ENCODE measurements at regions not wholly inside any gene's neighbourhood (a gene's known extent, or its start where the extent isn't known, plus 50 kb on each side); places are given as distances from the start of the nearest gene placed in this dataset.

GRCh38 chr4:41360921-41361793, 104.4 kb downstream of the UCHL1 start:
- peak; percentile 55 to 57 for DNase-seq
- Histone ChIP-seq H3K27ac (peak overlapping the region; percentile 84 to 95 (median 92)), H3K27me3 (peaks cover 0 to 39% (median 0%) of the 10 kb centered on the region in 7 donors), H3K36me3 (no peaks in the 10 kb centered on the region), H3K4me1 (peaks cover 12 to 55% (median 43%) of the 10 kb centered on the region in 9 donors), H3K4me3 (peak overlapping the region; percentile 72 to 97 (median 85)), H3K9me3 (peaks cover 0 to 6% (median 0%) of the 10 kb centered on the region in 11 donors)
- peak; percentile 35 to 64 (median 47) for ATAC-seq
- intact Hi-C loops (cut with DNase I), result loop anchor here in 9 of 10 donors (2.0 to 10.0 kb wide), 15 partner anchors 54 to 284 kb away; partner anchors contain the start of gene LIMCH1 (in 5 of the 9)
- WGBS, 2 donors, result 1% methylated on average over 54 to 64 of the region's 64 CpGs
- no peak for TF ChIP-seq CTCF (IDR thresholded peaks at IDR 0.05)

- Histone ChIP-seq H3K4me3 (peak overlapping the region; percentile 72 to 97 (median 85)), H3K36me3 (no peaks in the 10 kb centered on the region), H3K27ac (peak overlapping the region; percentile 84 to 95 (median 92)), H3K4me1 (peaks cover 12 to 63% (median 50%) of the 10 kb centered on the region in 9 donors), H3K9me3 (peaks cover 0 to 6% (median 0%) of the 10 kb centered on the region in 11 donors), H3K27me3 (peaks cover 0 to 39% (median 0%) of the 10 kb centered on the region in 7 donors)
- intact Hi-C loops (cut with DNase I), result loop anchor here in 9 of 10 donors (2.0 to 10.0 kb wide), 16 partner anchors 53 to 283 kb away; partner anchors contain the start of gene LIMCH1 (in 5 of the 9)
- no peak for DNase-seq
- peak in 4 of 8 donors; percentile 2 to 20 (median 12) for ATAC-seq
- TF ChIP-seq CTCF (IDR thresholded peaks at IDR 0.05), result no peak
- 9 to 11% methylated on average over 10 of the region's 10 CpGs for WGBS, 2 donors
These were observed 105.2 kb downstream of the UCHL1 start for GRCh38 chr4:41361794-41362526.

- Histone ChIP-seq H3K4me3 (peak overlapping the region in 9 of 10 donors; percentile 72 to 97 (median 86)), H3K4me1 (peaks cover 12 to 69% (median 54%) of the 10 kb centered on the region in 9 donors), H3K27ac (peak overlapping the region; percentile 68 to 95 (median 92)), H3K27me3 (peaks cover 0 to 39% (median 0%) of the 10 kb centered on the region in 7 donors), H3K36me3 (no peaks in the 10 kb centered on the region), H3K9me3 (peaks cover 0 to 6% (median 0%) of the 10 kb centered on the region in 11 donors)
- intact Hi-C loops (cut with DNase I), result loop anchor here in 9 of 10 donors (2.0 to 10.0 kb wide), 14 partner anchors 52 to 282 kb away; partner anchors contain the start of gene LIMCH1 (in 5 of the 9)
- TF ChIP-seq CTCF (IDR thresholded peaks at IDR 0.05), result no peak
- ATAC-seq, result no peak
- 33 to 44% methylated on average over 10 of the region's 10 CpGs for WGBS, 2 donors
- DNase-seq, result no peak
These were observed 106.1 kb downstream of the UCHL1 start for GRCh38 chr4:41362621-41363383.
